ENCODE measurements at regions not wholly inside any gene's neighbourhood (a gene's known extent, or its start where the extent isn't known, plus 50 kb on each side); places are given as distances from the start of the nearest gene placed in this dataset.
"Not testable (repeated sequence)": the region's sequence is repeated elsewhere in the genome, so short reads cannot be mapped to it uniquely, and the experiment has no call there.

- no peak for DNase-seq (ENCODE audit: low spot score)
Measured at GRCh38 chr13:37510441-37510840, 88.1 kb downstream of the POSTN start.

DNA sequence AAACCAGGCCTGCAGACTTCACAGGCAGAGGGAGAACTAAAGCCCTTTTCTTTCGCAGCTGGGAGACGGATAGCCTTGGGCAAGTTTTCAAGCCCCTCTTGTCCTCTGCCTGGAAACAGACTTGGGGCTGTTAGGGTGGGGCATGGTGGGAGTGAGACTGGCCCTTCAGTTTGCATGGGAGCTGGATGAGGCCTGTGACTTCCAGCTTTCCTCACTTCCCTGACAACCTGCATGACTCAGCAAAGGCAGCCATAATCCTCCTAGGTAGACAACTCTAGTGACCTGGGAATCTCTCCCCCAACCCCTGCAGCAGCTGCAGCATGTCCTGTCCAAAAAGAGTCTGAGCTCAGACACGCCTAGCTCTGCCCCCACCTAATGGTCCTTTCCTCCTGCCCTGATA lies 93.0 kb downstream of the POSTN start:
- DNase-seq (ENCODE audit: low spot score) = no peak

- no peak for DNase-seq (ENCODE audit: low spot score)
Measured at GRCh38 chr13:37504251-37504650, 94.3 kb downstream of the POSTN start.

DNA sequence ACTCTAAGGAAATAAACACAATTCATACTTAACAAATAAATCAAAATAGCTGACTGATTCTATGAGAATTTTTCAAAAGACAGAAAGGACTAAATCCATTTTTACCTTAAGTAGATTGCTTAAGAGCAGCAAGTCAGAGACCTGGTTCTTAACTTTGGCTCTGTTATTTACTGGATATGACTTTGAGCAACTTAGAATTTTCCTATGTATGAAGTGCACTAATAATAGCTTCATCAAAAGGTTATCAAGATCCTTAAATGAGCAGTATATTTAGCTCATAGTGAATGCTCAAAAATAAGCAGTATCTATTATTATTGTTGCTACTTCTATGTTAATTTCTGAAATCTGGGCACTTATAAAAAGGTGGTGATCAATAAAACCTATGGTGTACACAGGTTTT lies 95.3 kb downstream of the POSTN start:
- no peak for DNase-seq (ENCODE audit: low spot score)

DNA sequence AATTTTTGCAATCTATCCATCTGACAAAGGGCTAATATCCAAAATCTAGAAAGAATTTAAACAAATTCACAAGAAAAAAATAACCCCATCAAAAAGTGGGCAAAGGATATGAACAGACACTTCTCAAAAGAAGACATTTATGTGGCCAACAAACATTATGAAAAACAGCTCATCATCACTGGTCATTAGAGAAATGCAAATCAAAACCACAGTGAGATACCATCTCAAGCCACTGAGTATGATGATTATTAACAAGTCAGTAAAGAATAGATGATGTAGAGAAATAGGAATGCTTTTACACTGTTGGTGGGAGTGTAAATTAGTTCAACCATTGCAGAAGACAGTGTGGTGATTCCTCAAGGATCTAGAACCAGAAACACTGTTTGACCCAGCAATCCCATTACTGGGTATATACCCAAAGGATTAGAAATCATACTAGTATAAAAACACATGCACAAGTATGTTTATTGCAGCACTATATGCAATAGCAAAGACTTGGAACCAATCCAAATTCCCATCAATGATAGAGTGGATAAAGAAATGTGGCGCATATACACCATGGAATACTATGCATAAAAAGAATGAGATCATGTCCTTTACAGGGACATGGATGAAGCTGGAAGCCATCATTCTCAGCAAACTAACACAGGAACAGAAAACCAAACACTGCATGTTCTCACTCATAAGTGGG lies 96.1 kb downstream of the POSTN start:
- not testable (repeated sequence) for DNase-seq (ENCODE audit: low spot score)

GRCh38 chr13:37501187-37501586 lies 97.4 kb downstream of the POSTN start:
- DNase-seq (ENCODE audit: low spot score) = no peak

- DNase-seq (ENCODE audit: low spot score) = peak; percentile 48
Measured at GRCh38 chr13:37495046-37495445, 103.5 kb downstream of the POSTN start.

DNA sequence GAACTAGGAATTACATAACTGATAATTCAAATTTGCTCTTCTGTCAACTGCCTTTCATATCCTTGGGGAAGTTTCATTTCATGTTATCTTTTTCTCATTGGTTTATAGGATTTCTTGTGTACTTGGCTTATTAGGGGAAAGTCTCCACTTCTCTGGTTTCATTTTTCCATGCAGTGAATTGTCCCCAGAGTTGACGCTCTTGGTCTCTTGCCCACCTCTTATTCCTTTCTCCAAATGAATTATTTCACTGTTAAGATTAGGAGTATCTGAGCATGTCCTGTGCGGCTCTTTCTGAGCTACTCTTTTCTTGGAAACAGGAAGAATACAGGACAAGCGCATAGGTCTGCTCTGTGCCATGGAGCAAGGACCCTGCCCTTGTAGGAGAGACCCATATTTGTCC lies 104.8 kb downstream of the POSTN start:
- DNase-seq (ENCODE audit: low spot score) = no peak

- peak; percentile 76 for DNase-seq (ENCODE audit: low spot score)
Measured at GRCh38 chr13:37492741-37493514, 105.6 kb downstream of the POSTN start.

DNA sequence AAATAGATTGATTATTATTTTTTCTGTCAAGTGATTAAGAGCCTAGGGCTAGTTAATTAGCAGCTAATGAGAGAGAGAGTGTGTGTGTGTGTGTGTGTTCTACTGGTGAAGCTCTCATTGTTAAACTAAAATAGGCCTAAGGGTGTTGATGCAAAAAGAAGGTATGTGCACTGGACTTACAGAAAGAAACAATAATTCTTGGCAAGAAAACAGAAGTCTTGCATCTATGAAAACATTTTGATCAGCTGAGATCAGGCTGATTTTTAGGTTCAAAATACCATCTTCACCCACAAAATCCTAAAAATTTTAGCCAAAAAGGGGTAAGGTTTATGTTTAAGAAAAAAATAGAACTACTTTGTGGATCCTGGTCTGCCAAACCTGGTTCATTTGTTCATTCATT lies 106.5 kb downstream of the POSTN start:
- DNase-seq (ENCODE audit: low spot score) = no peak

DNA sequence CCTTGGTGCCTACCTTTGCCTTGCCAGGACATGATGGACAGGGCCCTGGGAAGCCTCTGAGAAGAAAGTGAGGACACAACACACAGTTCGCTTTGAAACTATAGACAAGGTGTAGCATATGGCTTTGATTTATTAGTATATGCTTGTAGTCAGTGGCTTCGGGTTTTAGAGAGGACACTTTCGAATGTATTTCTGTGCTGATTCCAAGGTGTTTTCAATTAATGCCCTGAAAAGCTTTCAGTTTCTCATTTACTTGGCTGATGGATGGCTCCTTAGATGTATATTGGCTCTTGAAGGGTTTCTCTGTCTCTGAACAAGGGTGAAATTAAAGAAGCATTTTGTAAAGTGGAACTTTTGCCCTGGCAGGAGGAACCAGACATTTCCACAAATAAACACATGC lies 106.9 kb downstream of the POSTN start:
- no peak for DNase-seq (ENCODE audit: low spot score)

DNA sequence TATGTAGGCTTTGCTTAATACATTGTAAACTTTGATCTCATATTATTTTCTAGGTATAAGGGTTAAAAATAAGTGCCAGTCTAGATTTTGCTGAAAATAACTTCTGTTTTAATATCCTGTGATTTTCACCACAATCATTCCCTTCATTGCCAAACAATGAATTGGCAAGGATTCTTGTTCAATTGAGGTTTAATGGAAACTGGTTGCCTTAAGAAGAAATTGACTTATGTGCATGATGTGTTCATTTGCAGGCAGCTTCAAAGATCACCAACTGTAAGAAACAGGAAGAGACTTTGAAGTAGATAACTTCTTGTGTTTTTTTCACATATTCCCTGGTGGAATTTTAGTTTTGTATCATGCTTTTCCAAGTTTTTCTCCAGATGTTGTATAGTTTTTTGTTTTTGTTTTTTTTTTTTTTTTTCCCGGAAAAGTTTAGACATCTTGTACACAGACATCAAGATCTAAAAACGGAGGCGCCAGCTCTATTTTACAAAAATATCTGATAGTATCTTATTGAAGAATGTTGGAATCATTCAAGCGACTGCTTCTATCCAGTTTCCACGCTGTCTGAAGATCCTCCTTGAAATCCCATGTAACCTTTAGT lies 108.3 kb downstream of the POSTN start:
- DNase-seq (ENCODE audit: low spot score) = no peak

GRCh38 chr13:37488726-37489125 lies 109.8 kb downstream of the POSTN start:
- DNase-seq (ENCODE audit: low spot score) = peak; percentile 10

- DNase-seq (ENCODE audit: low spot score) = no peak
Measured at GRCh38 chr13:37486171-37486681, 112.3 kb downstream of the POSTN start.

- DNase-seq (ENCODE audit: low spot score) = peak; percentile 23
Measured at GRCh38 chr13:37485756-37486155, 112.8 kb downstream of the POSTN start.

- DNase-seq (ENCODE audit: low spot score) = no peak
Measured at GRCh38 chr13:37484056-37484455, 114.5 kb downstream of the POSTN start.

GRCh38 chr13:37482331-37482730 lies 116.2 kb downstream of the POSTN start:
- no peak for DNase-seq (ENCODE audit: low spot score)

DNA sequence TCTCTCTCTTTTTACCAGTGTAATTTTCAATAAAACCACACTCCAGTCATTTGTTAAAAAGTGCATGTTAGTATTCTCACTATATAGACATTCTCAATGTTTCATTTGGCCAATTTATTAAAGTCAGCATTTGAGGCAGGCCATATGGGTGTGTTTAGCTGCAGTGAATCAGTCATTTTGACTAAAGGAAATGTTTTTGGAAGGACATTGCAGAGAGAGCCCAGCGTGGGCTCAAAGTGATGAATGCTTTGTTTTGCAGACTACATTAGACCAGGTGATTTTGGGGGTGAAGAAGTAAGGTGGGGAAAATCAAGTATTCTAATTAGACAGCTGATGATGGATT lies 116.7 kb downstream of the POSTN start:
- DNase-seq (ENCODE audit: low spot score) = no peak

DNA sequence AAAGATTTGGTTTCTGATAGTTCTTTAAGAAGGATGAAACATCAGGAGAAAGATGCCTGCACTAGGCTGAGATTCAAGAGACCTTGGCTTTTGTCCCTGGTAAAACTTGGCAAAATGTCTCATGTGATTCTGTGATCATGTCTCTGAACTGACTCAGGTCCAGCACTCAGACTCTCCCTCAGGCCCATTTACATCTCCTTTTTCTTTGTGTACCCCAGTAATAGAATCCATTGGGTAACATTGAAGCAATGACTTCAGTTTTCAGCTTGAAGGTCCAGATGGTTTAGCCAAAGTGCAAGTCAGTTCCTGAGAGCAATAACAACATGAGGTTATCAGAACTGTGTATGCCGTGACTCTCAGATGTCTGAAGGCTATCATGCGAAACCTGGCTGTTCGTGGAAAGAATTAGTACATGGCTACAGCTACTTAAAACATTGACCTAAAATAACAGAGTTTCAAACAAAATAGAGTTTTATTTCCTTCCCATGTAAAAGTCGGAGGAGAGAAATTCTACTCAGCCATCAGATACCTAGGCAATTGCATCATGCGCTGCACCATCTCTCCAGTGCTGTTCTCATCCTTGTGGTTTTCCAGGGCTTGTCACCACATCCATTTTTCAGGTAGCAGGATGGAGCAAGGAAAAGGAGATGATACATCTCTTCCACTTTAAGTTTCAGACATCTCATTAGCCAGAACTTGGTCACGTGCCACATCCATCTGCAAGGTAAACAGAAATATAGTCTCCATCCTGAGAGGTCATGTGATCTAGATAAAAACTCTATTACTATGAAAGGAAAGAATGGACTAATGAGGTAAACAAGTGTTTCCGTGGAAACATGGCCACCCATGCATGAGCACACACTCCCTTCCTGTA lies 117.3 kb downstream of the POSTN start:
- peak; percentile 34 for DNase-seq (ENCODE audit: low spot score)

GRCh38 chr13:37479916-37480315 lies 118.7 kb downstream of the POSTN start:
- DNase-seq (ENCODE audit: low spot score) = no peak

GRCh38 chr13:37476874-37477273 lies 121.7 kb downstream of the POSTN start:
- peak; percentile 42 for DNase-seq (ENCODE audit: low spot score)

- no peak for DNase-seq (ENCODE audit: low spot score)
Measured at GRCh38 chr13:37475966-37476365, 122.6 kb downstream of the POSTN start.
